Hepatocyte (in vitro differentiated cells): ENCODE measurements at regions not wholly inside any gene's neighbourhood (a gene's known extent, or its start where the extent isn't known, plus 50 kb on each side); places are given as distances from the start of the nearest gene placed in this dataset.

Source experiments
- EZH2 ChIP-seq: fragments of 200-600 bp; sonication (generic); IDR thresholded peaks from 2 replicates; pipeline ENCODE4 v1.6.1; 2016; ENCODE audit warnings: antibody characterized with exemption, mild to moderate bottlenecking, borderline replicate concordance
- TF ChIP-seq, protein P1 (sequence below): fragments of 200-600 bp; sonication (generic); IDR thresholded peaks from 2 replicates; pipeline ENCODE4 v1.5.1; 2016; ENCODE audit warnings: antibody characterized with exemption, mild to moderate bottlenecking; ENCODE audit not compliant: poor library complexity

DNA sequence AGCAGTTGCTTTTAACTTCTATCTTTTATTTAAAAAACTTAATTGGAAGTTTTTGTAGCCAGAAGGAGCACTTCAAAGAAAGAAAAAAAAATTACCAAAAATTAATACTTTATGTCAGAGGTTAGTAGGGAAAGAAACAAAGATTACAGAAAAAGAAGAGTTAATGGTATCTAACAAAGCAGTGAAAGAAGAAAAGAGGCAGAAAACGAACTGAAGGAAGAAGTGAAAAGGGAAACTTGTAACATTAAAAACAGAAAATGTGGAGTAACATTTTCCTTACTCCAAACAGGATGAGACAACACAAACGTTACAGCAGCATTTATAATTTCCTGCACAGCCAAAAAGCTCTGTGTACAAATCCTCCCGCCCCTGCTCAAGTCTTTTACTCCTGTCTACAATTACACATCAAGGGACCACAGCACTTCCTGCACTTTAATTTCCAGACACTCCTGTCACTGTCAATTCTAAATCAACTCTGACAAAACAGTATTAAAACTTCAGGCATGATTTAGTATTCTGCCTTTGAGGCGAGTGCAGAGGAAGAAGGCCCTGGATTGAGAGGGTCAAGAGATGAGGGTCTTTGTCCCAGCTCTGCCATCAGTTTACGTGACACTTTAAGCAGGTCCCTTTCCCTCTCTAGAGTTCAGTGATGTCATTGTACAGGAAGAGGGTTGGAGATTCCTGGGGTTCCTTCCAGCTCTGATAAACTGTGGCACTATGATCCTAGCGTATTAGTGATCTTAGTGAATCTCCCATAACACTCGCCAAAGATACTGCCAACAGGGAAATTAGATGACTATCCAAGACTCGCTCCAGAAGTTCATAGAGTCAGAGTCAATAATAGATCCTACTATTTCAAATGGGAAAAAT, 53.2 kb upstream of the LSM14A start:
- TF ChIP-seq, protein P1, sequence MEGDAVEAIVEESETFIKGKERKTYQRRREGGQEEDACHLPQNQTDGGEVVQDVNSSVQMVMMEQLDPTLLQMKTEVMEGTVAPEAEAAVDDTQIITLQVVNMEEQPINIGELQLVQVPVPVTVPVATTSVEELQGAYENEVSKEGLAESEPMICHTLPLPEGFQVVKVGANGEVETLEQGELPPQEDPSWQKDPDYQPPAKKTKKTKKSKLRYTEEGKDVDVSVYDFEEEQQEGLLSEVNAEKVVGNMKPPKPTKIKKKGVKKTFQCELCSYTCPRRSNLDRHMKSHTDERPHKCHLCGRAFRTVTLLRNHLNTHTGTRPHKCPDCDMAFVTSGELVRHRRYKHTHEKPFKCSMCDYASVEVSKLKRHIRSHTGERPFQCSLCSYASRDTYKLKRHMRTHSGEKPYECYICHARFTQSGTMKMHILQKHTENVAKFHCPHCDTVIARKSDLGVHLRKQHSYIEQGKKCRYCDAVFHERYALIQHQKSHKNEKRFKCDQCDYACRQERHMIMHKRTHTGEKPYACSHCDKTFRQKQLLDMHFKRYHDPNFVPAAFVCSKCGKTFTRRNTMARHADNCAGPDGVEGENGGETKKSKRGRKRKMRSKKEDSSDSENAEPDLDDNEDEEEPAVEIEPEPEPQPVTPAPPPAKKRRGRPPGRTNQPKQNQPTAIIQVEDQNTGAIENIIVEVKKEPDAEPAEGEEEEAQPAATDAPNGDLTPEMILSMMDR, result no peak
- TF ChIP-seq EZH2, result no peak
